DMS53 treated with DMSO at 0.1 percent for 48 hours (cell line): ENCODE measurements at regions not wholly inside any gene's neighbourhood (a gene's known extent, or its start where the extent isn't known, plus 50 kb on each side); places are given as distances from the start of the nearest gene placed in this dataset.

Experiments
- DNase-seq: peaks from one replicate; lab custom pipeline; 2025; ENCODE audit not compliant: unreplicated experiment; lab: John Stamatoyannopoulos, UW

DNA sequence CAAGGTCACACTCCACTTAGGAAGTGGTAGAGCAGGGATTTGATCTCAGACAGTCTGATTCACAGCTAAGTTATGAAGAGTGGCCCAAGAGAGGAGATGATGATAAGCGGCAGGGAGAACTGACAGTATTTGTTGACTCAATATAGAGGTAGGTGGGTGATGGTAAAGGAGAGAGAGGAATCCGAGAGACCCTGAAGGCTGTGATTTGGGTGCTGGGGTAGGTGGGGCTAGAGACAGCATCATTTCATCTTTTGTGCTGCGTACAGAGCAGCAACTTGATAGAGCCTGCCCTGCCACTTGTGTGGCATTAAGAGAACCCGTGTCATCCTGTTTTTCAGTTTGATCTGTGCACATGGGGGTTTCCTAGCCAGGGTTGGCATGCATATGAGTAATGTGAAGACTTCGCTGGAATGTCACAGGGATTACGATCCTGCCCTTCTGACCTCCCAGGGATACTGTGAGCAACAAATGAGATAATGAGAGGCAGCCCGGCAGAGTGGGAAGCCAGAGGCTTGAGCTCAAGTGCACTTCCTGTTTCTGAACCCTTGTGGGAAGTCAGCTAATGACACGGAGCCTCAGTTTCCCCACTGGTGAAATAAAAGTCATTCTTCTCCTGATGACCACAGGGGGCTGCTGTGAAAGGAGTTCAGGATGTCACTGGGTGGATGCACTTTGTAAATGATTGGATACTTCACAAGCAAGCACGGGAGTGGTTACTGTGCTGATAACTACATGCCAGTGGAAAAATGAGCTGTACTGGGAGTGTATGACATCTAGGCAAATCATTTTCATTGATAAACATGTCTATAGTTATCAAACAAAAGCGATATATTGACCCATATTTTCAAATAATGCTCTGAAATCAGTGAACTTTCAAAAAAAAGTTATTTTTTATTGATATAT, 59.5 kb upstream of the IGF1 start:
- no peak for DNase-seq

DNA sequence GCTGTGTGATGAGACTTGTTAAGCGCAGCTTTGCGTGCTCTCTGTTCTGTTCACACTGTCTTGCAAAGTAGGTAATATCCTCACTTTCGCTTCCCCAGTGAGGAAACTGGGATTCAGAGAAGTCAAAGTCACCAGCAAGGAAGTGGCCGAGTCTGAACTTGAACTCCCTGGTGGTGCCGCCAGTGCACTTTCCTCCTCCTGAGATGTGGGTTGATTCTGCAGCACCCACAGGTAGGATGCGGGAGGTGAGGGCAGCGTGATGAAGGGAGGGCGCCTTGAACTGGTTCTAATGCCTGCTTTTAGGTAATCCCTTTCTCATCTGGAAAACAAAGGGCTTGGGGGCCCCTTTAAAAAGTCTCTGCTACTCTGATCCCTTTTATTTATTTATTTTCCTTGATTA, 54.9 kb upstream of the IGF1 start:
- no peak for DNase-seq

DNA sequence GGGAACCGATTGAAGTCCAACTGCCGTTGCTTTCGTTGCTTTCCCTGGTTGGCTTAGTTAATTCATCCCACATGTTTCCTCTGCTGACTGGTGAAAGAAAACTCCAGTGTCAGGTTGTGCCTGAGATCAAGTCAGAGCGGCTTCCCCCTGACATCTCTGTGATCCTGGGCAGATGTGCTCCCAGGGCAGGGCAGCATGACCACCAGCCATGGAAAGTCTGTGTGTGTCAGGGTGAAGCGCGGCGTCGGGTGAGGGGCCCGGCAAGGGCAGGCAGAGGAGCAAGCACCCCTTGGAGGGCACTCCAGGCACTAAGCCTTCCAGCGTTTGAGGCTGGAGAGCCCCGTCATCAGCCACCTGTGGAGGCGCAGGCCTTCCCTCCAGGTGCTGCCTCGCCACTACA, 54.5 kb upstream of the IGF1 start:
- no peak for DNase-seq

DNA sequence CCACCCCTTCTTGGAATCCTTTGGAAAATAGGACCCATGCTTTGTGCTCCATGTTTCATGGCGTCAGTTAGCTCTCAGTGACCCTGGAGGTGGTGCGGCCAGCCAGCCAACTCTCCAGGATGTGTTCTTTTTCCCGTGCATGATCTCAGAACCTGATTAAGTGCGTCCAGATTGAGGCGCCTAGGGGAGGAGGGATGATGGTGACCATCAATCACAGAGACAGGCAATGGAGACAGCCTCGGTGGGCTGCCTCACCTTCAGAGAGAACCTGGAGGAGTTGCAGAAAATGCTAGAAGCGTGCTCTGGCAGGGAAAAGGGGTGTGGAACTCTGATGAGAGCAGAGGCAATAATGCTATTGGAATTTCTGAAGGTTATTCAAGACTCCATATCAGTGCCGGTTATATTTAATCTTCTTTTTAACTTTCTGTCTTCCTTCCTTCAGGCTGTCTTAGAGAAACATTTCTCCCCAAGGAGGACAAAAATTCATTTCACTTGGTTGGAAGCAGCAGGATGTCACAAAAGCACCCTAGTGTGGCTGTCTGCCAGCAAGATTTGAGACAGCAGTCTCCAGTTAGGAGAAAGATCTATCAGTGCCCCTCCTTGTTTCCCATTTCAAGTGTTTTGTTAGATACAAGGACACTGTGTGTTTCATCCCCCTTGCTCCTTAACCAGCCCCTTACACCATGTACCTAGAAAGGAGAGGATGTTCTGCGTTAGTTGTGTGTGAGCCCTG, 53.3 kb upstream of the IGF1 start:
- DNase-seq: no peak
